Fibroblast of lung (primary cell): ENCODE measurements at regions not wholly inside any gene's neighbourhood (a gene's known extent, or its start where the extent isn't known, plus 50 kb on each side); places are given as distances from the start of the nearest gene placed in this dataset.

Experiments
- DNase-seq, 2 donors: peaks; one replicate each; pipeline versions ENCODE4 v3.0.0 to v3.0.0-alpha.2; 2010; ENCODE audit warnings: low read depth in 2 of 2
- H2AFZ ChIP-seq: 2 replicates; pipeline ENCODE4 v1.5.1; 2012; ENCODE audit warnings: low read length, control low read depth, inconsistent platforms
- H3K27ac ChIP-seq: 2 replicates; pipeline ENCODE4 v1.5.1; 2011; ENCODE audit warnings: low read length, control low read depth; ENCODE audit not compliant: insufficient read depth
- H3K27me3 ChIP-seq: 2 replicates; pipeline ENCODE4 v1.5.1; 2011; ENCODE audit warnings: mild to moderate bottlenecking, low read length; ENCODE audit not compliant: control insufficient read depth, insufficient read depth
- H3K36me3 ChIP-seq: 2 replicates; pipeline ENCODE4 v1.5.1; 2011; ENCODE audit warnings: low read length; ENCODE audit not compliant: control insufficient read depth, insufficient read depth
- H3K4me1 ChIP-seq: 2 replicates; pipeline ENCODE4 v1.5.1; 2011; ENCODE audit warnings: low read length; ENCODE audit not compliant: control insufficient read depth, insufficient read depth; ENCODE audit errors: extremely low read depth
- H3K4me2 ChIP-seq: 2 replicates; pipeline ENCODE4 v1.5.1; 2011; ENCODE audit warnings: low read length, control low read depth; ENCODE audit not compliant: insufficient read depth; ENCODE audit errors: extremely low read depth
- H3K4me3 ChIP-seq, 4 experiments: fragments of 200-600 bp in 1 of 4; sonication (generic) in 1 of 4; replicated peaks in 1 of 4; 2 replicates each; pipeline ENCODE4 v1.5.1; 2011 to 2016; ENCODE audit warnings: low read length in 4 of 4, low read depth in 3 of 4, mild to moderate bottlenecking in 3 of 4, control low read depth in 2 of 4, inconsistent platforms in 1 of 4, mixed read lengths in 1 of 4; ENCODE audit not compliant: insufficient read depth in 1 of 4; ENCODE audit errors: control extremely low read depth in 1 of 4
- H3K79me2 ChIP-seq: 2 replicates; pipeline ENCODE4 v1.5.1; 2012; ENCODE audit warnings: mild to moderate bottlenecking, low read length, inconsistent platforms; ENCODE audit not compliant: control insufficient read depth, insufficient read depth
- H3K9ac ChIP-seq: 2 replicates; pipeline ENCODE4 v1.5.1; 2011; ENCODE audit warnings: mild to moderate bottlenecking, low read length, control low read depth; ENCODE audit not compliant: insufficient read depth
- H3K9me3 ChIP-seq: 2 replicates; pipeline ENCODE4 v1.5.1; 2012; ENCODE audit warnings: low read depth, low read length; ENCODE audit not compliant: control insufficient read depth, insufficient read depth
- H4K20me1 ChIP-seq: 2 replicates; pipeline ENCODE4 v1.5.1; 2011; ENCODE audit warnings: low read length; ENCODE audit not compliant: control insufficient read depth, insufficient read depth; ENCODE audit errors: extremely low read depth
- EZH2 ChIP-seq: IDR thresholded peaks from 2 replicates; pipeline ENCODE4 v1.5.1; 2012; ENCODE audit warnings: low read length, control low read depth, mild to moderate bottlenecking; ENCODE audit errors: missing control alignments
- TF ChIP-seq, protein P1 (sequence below), 2 donors: IDR thresholded peaks in 1 of 2; conservative IDR thresholded peaks in 1 of 2; 1 replicate in 1 of 2; 2 replicates in 1 of 2; pipeline ENCODE4 v1.5.1; 2011 to 2012; ENCODE audit warnings: low read length in 2 of 2, control low read depth in 1 of 2, inconsistent platforms in 1 of 2, low read depth in 1 of 2, mild to moderate bottlenecking in 1 of 2

DNA sequence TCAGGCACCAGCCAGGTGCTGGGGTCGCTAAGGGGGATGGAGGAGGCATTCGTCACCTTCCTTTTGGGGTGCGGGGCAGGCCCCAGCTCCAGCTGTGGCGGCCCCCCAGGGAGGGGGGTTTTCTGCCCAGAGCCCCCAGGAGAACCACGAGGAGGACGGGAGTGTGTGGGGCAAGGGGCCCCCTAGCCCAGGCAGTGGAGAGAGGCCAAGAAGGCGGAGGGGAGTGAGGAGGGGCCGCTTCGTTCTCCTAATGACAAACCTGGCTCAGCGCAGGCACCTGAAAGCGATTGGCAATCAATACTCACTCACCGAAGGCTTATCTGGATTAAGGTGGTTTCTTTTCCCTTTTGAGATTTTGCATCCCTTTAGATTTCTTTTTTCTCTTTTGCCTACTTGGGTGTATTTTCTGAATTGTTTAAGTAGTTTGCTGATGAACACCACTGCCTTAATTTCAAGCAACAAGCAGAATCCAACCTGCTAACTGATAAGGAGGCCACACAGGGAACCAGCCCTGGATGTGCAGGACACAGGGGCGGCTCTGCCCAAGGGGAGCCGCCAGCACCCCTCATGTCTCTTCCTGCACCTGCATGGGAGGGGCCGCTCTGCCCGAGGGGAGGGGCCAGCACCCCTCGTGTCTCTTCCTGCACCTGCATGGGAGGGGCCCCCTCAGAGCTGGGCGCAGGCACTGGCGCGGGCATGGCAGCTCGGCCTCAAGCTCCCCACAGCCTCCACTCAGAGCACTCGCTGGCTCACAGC is 122.3 kb downstream of the BRD1 start:
- no peak overlapping the region for H3K9ac ChIP-seq
- H3K36me3 ChIP-seq = no peaks in the 10 kb centered on the region
- no peak for DNase-seq
- no peak overlapping the region for H3K4me2 ChIP-seq
- no peak overlapping the region for H3K4me3 ChIP-seq
- H4K20me1 ChIP-seq = no peaks in the 10 kb centered on the region
- no peak overlapping the region for H3K27ac ChIP-seq
- H3K27me3 ChIP-seq = no peaks in the 10 kb centered on the region
- TF ChIP-seq, protein P1, sequence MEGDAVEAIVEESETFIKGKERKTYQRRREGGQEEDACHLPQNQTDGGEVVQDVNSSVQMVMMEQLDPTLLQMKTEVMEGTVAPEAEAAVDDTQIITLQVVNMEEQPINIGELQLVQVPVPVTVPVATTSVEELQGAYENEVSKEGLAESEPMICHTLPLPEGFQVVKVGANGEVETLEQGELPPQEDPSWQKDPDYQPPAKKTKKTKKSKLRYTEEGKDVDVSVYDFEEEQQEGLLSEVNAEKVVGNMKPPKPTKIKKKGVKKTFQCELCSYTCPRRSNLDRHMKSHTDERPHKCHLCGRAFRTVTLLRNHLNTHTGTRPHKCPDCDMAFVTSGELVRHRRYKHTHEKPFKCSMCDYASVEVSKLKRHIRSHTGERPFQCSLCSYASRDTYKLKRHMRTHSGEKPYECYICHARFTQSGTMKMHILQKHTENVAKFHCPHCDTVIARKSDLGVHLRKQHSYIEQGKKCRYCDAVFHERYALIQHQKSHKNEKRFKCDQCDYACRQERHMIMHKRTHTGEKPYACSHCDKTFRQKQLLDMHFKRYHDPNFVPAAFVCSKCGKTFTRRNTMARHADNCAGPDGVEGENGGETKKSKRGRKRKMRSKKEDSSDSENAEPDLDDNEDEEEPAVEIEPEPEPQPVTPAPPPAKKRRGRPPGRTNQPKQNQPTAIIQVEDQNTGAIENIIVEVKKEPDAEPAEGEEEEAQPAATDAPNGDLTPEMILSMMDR (conservative IDR thresholded peaks at IDR 0.05 in 1 of 2, IDR thresholded peaks at IDR 0.05 in 1 of 2; ENCODE audit: low read depth in 1 of 2, low read length in 2 of 2) = no peak
- no peak for TF ChIP-seq EZH2
- no peaks in the 10 kb centered on the region for H3K9me3 ChIP-seq
- no peaks in the 10 kb centered on the region for H3K4me1 ChIP-seq
- H3K79me2 ChIP-seq = no peaks in the 10 kb centered on the region
- H2AFZ ChIP-seq = no peak overlapping the region

DNA sequence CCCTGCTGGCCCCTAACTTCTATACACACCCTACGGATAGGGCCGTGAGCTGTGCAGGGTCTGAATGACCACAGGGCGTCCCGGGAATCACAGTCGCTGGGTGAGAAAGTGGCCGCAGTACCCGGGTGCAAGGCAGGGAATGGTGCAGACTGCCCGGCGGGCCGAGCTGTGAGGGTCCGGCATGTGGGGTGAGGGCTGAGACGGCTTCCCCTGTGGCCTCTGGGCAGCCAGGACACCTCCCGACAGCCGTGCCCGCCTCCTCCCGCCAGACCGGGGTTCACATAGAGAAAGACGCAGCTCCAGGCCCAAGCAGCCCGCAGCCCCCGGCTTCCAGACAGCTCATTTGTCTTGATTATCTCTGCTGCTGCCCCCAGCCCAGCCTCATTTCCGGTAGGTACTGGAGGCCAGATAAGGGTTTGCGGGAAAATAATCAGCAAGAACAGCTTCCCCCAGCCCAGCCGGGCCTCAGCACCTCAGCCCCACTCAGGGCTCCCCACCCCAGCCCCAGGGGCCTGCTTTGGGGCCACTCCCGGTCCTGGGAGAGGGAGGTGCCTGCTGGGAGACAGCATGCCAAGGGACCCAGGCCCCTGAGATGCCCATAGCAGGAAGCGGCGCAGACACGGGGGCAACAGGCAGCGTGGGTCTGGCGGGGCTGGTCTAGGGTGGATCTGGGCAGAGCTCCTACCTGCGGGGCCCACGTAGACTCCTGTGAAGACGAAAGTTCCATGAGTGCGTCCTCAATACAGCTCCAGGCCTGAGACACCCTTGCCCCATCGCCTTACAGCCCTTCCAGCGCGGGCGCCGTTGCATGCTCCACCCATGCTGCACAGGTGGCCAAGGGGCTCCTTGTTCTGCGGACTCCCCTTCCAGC is 123.1 kb downstream of the BRD1 start:
- Histone ChIP-seq H3K4me2 (no peak overlapping the region), H2AFZ (no peak overlapping the region), H3K79me2 (no peaks in the 10 kb centered on the region), H3K9me3 (no peaks in the 10 kb centered on the region), H4K20me1 (no peaks in the 10 kb centered on the region), H3K9ac (no peak overlapping the region), H3K4me3 (no peak overlapping the region), H3K27me3 (no peaks in the 10 kb centered on the region), H3K36me3 (no peaks in the 10 kb centered on the region), H3K4me1 (no peaks in the 10 kb centered on the region), H3K27ac (no peak overlapping the region)
- DNase-seq = no peak
- TF ChIP-seq, protein P1 (conservative IDR thresholded peaks at IDR 0.05 in 1 of 2, IDR thresholded peaks at IDR 0.05 in 1 of 2; ENCODE audit: low read depth in 1 of 2, low read length in 2 of 2) = no peak
- TF ChIP-seq EZH2 = no peak

DNA sequence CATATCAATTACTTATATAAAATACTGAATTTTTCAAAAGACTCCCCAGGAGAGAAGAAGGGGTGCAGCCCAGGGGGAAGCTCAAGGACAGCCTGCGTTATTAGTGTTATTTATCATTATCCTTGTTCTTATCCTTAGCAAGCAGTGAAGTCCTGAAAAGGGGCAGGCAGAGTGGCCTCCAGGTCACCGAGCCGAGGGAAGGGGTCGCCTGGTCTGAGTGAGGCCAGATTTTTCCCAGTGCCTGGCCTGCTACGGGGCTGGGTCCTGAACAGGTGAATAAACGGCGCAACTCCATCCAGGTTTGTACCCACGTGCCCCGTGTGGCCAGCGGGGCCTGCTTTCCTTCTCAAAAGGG is 123.7 kb downstream of the BRD1 start:
- Histone ChIP-seq H4K20me1 (no peaks in the 10 kb centered on the region), H3K4me3 (no peak overlapping the region), H3K79me2 (no peaks in the 10 kb centered on the region), H2AFZ (no peak overlapping the region), H3K36me3 (no peaks in the 10 kb centered on the region), H3K9me3 (no peaks in the 10 kb centered on the region), H3K27me3 (no peaks in the 10 kb centered on the region), H3K4me2 (no peak overlapping the region), H3K27ac (no peak overlapping the region), H3K4me1 (no peaks in the 10 kb centered on the region), H3K9ac (no peak overlapping the region)
- no peak for DNase-seq
- TF ChIP-seq EZH2 = no peak
- TF ChIP-seq, protein P1 (conservative IDR thresholded peaks at IDR 0.05 in 1 of 2, IDR thresholded peaks at IDR 0.05 in 1 of 2; ENCODE audit: low read depth in 1 of 2, low read length in 2 of 2) = no peak
